Testis (tissue), 2 donors: ENCODE measurements at regions not wholly inside any gene's neighbourhood (a gene's known extent, or its start where the extent isn't known, plus 50 kb on each side); places are given as distances from the start of the nearest gene placed in this dataset.

ENCODE experiments used
- POLR2A ChIP-seq: fragments of 450-650 bp; IDR thresholded peaks from one replicate; pipeline ENCODE4 v1.6.1; 2017; ENCODE audit warnings: antibody characterized with exemption, mild to moderate bottlenecking, moderate library complexity
- TF ChIP-seq, protein P1 (sequence below), 3 experiments: fragments of 450-650 bp in 2 of 3; fragments of 200-600 bp in 1 of 3; sonication (generic) in 1 of 3; IDR thresholded peaks; one replicate each; pipeline ENCODE4 v1.5.1; 2016 to 2019; ENCODE audit warnings: antibody characterized with exemption in 3 of 3, mild to moderate bottlenecking in 2 of 3, moderate library complexity in 1 of 3

DNA sequence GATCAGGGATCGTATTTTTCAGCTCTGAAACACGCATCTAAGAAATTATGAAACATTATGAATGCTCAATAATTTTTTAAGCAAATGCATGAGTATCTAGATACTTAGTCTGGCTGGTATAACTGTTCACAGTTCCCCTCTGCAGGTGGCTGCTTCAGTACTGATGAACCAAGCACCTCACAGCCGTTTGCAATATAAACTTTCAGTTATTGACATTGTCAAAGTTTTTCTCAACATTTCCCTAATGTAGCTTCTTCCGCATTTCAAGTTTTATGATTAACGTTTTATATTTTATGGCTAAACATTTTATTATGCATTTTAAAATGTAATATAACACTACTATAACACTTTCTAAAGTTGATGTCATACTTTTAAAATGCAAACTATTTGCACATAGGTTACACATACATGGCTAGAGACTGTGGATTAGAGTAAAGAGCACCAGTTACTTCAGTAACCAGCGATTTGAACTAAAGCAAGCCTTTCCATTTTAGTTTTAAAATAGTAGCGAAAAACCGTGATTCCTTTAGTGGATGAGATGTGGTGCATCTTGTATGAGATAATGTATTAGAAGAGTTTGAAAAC, 495.4 kb downstream of the XIRP2 start:
- no peak for TF ChIP-seq POLR2A
- TF ChIP-seq, protein P1, sequence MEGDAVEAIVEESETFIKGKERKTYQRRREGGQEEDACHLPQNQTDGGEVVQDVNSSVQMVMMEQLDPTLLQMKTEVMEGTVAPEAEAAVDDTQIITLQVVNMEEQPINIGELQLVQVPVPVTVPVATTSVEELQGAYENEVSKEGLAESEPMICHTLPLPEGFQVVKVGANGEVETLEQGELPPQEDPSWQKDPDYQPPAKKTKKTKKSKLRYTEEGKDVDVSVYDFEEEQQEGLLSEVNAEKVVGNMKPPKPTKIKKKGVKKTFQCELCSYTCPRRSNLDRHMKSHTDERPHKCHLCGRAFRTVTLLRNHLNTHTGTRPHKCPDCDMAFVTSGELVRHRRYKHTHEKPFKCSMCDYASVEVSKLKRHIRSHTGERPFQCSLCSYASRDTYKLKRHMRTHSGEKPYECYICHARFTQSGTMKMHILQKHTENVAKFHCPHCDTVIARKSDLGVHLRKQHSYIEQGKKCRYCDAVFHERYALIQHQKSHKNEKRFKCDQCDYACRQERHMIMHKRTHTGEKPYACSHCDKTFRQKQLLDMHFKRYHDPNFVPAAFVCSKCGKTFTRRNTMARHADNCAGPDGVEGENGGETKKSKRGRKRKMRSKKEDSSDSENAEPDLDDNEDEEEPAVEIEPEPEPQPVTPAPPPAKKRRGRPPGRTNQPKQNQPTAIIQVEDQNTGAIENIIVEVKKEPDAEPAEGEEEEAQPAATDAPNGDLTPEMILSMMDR (IDR thresholded peaks at IDR 0.05) = no peak
